Kidney (tissue), 13 donors: ENCODE measurements at regions not wholly inside any gene's neighbourhood (a gene's known extent, or its start where the extent isn't known, plus 50 kb on each side); places are given as distances from the start of the nearest gene placed in this dataset.

ENCODE experiments used
- DNase-seq, 5 donors: peaks; one replicate each; pipeline ENCODE4 v3.0.0-alpha.2; 2013 to 2020
- FAIRE-seq: peaks from 2 replicates; lab custom pipeline; 2012; peaks lifted over from hg19 to GRCh38; lab: Jason Lieb, UNC
- H3K27ac ChIP-seq, 2 donors: one replicate each; pipeline ENCODE4 v1.7.0; 2013; ENCODE audit warnings: low read depth in 2 of 2, low read length in 2 of 2, inconsistent platforms in 1 of 2
- H3K27me3 ChIP-seq: one replicate; pipeline ENCODE4 v1.7.1; 2013; ENCODE audit warnings: low read length, inconsistent platforms; ENCODE audit not compliant: control insufficient read depth, insufficient read depth
- H3K36me3 ChIP-seq, 3 donors: one replicate each; pipeline versions ENCODE4 v1.7.0 to v1.7.1; 2013; ENCODE audit warnings: low read length in 3 of 3, control low read depth in 1 of 3, inconsistent platforms in 1 of 3; ENCODE audit not compliant: insufficient read depth in 3 of 3, control insufficient read depth in 2 of 3
- H3K4me1 ChIP-seq, 3 donors: one replicate each; pipeline versions ENCODE4 v1.7.0 to v1.7.1; 2013; ENCODE audit warnings: low read length in 3 of 3, inconsistent platforms in 1 of 3, low read depth in 1 of 3; ENCODE audit not compliant: control insufficient read depth in 2 of 3, insufficient read depth in 2 of 3
- H3K4me3 ChIP-seq, 3 donors: one replicate each; pipeline versions ENCODE4 v1.7.0 to v1.8.1; 2013; ENCODE audit warnings: low read length in 3 of 3, control low read depth in 1 of 3, inconsistent platforms in 1 of 3
- H3K9ac ChIP-seq, 3 donors: one replicate each; pipeline versions ENCODE4 v1.7.0 to v1.7.1; 2013; ENCODE audit warnings: low read length in 3 of 3, control low read depth in 1 of 3, inconsistent platforms in 1 of 3
- H3K9me3 ChIP-seq, 3 donors: one replicate each; pipeline versions ENCODE4 v1.7.0 to v1.7.1; 2013; ENCODE audit warnings: low read length in 3 of 3, control low read depth in 1 of 3, inconsistent platforms in 1 of 3; ENCODE audit not compliant: control insufficient read depth in 2 of 3, insufficient read depth in 1 of 3
- intact Hi-C: fragments of 100-400 bp; cut with DNase I; formaldehyde crosslinking; loops from one replicate; pipeline ENCODE4 v1.11.1; 2022
- TF ChIP-seq, protein P1 (sequence below): IDR thresholded peaks from 3 replicates; pipeline ENCODE4 v1.5.1; 2012; ENCODE audit warnings: mild to moderate bottlenecking, moderate library complexity, borderline replicate concordance; ENCODE audit not compliant: insufficient read depth; ENCODE audit errors: extremely low read depth
- donor health status: control.
- donor health status: control.
- donor health status: control.
- donor health status: control.
- donor health status: control.
- donor health status: DM: yes; HTN: yes; CAD: no.
- donor health status: Normal renal cell carcinoma (clear cell type).

DNA sequence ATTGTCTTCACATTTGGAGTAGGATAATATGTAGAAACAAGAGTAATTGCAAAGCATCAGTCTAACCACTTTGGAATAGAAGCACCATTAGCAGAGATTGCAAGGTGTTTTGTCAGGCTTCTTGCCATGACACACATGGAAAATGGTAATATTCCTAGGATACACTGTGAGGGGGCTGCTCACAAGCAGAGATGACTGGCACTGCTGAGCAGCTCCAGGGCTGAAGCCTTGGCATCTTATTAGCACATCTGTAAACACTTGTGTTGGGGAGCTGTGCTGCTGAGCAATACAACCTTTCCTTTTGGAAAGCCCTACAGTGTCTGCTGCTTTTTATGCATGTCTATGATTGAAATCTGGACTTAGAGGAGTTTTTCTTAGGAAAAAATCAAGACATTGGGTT is 602.2 kb downstream of the XIRP2 start:
- Histone ChIP-seq H3K36me3 (no peaks in the 10 kb centered on the region), H3K27ac (no peak overlapping the region), H3K9ac (no peak overlapping the region), H3K9me3 (no peaks in the 10 kb centered on the region), H3K27me3 (no peaks in the 10 kb centered on the region), H3K4me1 (no peaks in the 10 kb centered on the region), H3K4me3 (no peak overlapping the region)
- TF ChIP-seq, protein P1, sequence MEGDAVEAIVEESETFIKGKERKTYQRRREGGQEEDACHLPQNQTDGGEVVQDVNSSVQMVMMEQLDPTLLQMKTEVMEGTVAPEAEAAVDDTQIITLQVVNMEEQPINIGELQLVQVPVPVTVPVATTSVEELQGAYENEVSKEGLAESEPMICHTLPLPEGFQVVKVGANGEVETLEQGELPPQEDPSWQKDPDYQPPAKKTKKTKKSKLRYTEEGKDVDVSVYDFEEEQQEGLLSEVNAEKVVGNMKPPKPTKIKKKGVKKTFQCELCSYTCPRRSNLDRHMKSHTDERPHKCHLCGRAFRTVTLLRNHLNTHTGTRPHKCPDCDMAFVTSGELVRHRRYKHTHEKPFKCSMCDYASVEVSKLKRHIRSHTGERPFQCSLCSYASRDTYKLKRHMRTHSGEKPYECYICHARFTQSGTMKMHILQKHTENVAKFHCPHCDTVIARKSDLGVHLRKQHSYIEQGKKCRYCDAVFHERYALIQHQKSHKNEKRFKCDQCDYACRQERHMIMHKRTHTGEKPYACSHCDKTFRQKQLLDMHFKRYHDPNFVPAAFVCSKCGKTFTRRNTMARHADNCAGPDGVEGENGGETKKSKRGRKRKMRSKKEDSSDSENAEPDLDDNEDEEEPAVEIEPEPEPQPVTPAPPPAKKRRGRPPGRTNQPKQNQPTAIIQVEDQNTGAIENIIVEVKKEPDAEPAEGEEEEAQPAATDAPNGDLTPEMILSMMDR, result no peak
- DNase-seq (no peak), FAIRE-seq (no peak)
- intact Hi-C loops, result no loop called here

DNA sequence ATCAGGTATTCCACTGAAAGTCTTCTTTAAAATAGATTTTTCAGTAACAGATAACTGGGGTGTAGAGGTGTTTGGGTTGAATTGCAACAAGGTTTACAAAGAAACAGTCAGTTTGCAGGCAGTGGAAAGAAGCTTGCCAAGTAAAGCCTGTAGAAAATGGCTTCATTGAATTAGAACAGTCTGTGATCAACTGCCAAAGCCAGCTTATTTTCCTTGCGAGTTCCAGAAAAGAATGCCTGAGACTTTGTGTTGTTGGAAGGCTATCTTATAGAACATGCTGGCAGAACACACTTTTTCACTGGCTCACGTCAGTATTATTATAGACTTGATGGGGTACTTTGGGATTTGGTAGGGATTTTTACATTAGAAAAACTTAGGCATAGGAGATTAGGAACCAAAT is 601.0 kb downstream of the XIRP2 start:
- no peak for DNase-seq
- Histone ChIP-seq H3K9me3 (no peaks in the 10 kb centered on the region), H3K4me1 (no peaks in the 10 kb centered on the region), H3K27ac (no peak overlapping the region), H3K4me3 (no peak overlapping the region), H3K36me3 (no peaks in the 10 kb centered on the region), H3K27me3 (no peaks in the 10 kb centered on the region), H3K9ac (no peak overlapping the region)
- intact Hi-C loops, result no loop called here
- no peak for FAIRE-seq
- TF ChIP-seq, protein P1, result no peak

DNA sequence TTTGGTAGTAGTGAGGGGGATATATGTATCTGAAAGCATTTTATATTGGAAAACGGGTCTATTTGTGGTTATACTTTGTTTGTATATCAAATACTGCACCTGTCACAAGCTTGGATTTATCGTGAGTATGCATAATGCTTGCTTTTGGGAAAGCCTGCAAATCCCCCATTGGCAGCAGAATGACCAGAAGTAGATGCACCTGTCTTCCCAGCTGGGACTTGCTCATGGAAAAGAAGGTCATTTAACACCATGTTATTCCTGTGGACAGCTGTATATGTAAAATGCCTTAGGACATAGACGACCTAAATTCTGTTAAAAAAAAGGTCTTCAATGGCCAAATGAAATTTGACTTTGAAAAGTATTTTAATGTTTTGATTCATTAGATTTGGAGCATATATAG is 599.4 kb downstream of the XIRP2 start:
- Histone ChIP-seq H3K9me3 (no peaks in the 10 kb centered on the region), H3K4me3 (no peak overlapping the region), H3K27me3 (no peaks in the 10 kb centered on the region), H3K9ac (no peak overlapping the region), H3K27ac (no peak overlapping the region), H3K36me3 (no peaks in the 10 kb centered on the region), H3K4me1 (no peaks in the 10 kb centered on the region)
- FAIRE-seq, result no peak
- intact Hi-C loops, result no loop called here
- TF ChIP-seq, protein P1, result no peak
- no peak for DNase-seq

DNA sequence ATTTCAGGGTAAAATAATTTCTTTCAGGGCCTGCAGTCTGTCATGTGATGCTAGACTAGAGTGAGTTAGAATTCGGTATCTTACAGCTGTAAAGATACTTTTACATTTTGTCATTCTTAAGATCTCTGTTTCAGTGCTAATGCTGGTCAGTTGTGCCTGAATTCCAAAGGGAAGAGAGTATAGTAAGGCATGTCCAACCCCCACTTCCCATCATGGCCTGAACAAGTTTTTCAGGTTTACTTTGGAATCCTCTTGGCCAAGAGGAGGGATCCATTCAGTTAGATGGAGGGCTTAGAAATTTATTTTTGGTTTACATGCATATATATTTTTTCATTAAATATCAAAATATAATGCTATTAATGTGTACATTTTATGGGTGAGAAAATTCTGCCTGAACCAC is 596.6 kb downstream of the XIRP2 start:
- no peak for DNase-seq
- intact Hi-C loops, result no loop called here
- H3K4me1 ChIP-seq, result no peaks in the 10 kb centered on the region
- TF ChIP-seq, protein P1, result no peak
- no peak for FAIRE-seq
- H3K9ac ChIP-seq, result no peak overlapping the region
- no peak overlapping the region for H3K4me3 ChIP-seq
- no peaks in the 10 kb centered on the region for H3K36me3 ChIP-seq
- H3K9me3 ChIP-seq, result no peaks in the 10 kb centered on the region
- H3K27ac ChIP-seq, result no peak overlapping the region
- H3K27me3 ChIP-seq, result no peaks in the 10 kb centered on the region
